ENCODE measurements at regions not wholly inside any gene's neighbourhood (a gene's known extent, or its start where the extent isn't known, plus 50 kb on each side); places are given as distances from the start of the nearest gene placed in this dataset.
A peak's percentile ranks its signal among the peaks of the same experiment; 100 is the strongest.

GRCh38 chr5:124195411-124195810 lies 551.0 kb downstream of the ZNF608 start:
- H3K9ac ChIP-seq (ENCODE audit: insufficient read depth, low read length), result no peak overlapping the region
- no peak overlapping the region for H3K4me3 ChIP-seq (replicated peaks in 1 of 4; ENCODE audit: control extremely low read depth in 1 of 4, insufficient read depth in 1 of 4, low read depth in 3 of 4, low read length in 4 of 4)
- H3K4me1 ChIP-seq (ENCODE audit: control insufficient read depth, extremely low read depth, insufficient read depth, low read length), result no peaks in the 10 kb centered on the region
- H3K79me2 ChIP-seq (ENCODE audit: control insufficient read depth, insufficient read depth, low read length), result no peaks in the 10 kb centered on the region
- no peaks in the 10 kb centered on the region for H4K20me1 ChIP-seq (ENCODE audit: control insufficient read depth, extremely low read depth, insufficient read depth, low read length)
- TF ChIP-seq CTCF (conservative IDR thresholded peaks at IDR 0.05 in 1 of 2, IDR thresholded peaks at IDR 0.05 in 1 of 2; ENCODE audit: low read depth in 1 of 2, low read length in 2 of 2) (no peak), EZH2 (IDR thresholded peaks at IDR 0.05; ENCODE audit: low read length, missing control alignments) (no peak)
- H3K27ac ChIP-seq (ENCODE audit: insufficient read depth, low read length), result no peak overlapping the region
- no peaks in the 10 kb centered on the region for H3K27me3 ChIP-seq (ENCODE audit: control insufficient read depth, insufficient read depth, low read length)
- H2AFZ ChIP-seq (ENCODE audit: low read length), result no peak overlapping the region
- no peaks in the 10 kb centered on the region for H3K36me3 ChIP-seq (ENCODE audit: control insufficient read depth, insufficient read depth, low read length)
- no peak for DNase-seq (ENCODE audit: low read depth in 2 of 2)
- H3K4me2 ChIP-seq (ENCODE audit: extremely low read depth, insufficient read depth, low read length), result no peak overlapping the region
- no peaks in the 10 kb centered on the region for H3K9me3 ChIP-seq (ENCODE audit: control insufficient read depth, insufficient read depth, low read depth, low read length)

- Histone ChIP-seq H3K27ac (ENCODE audit: insufficient read depth, low read length) (no peak overlapping the region), H4K20me1 (ENCODE audit: control insufficient read depth, extremely low read depth, insufficient read depth, low read length) (no peaks in the 10 kb centered on the region), H3K4me1 (ENCODE audit: control insufficient read depth, extremely low read depth, insufficient read depth, low read length) (no peaks in the 10 kb centered on the region), H3K4me2 (ENCODE audit: extremely low read depth, insufficient read depth, low read length) (no peak overlapping the region), H3K27me3 (ENCODE audit: control insufficient read depth, insufficient read depth, low read length) (no peaks in the 10 kb centered on the region), H3K9me3 (ENCODE audit: control insufficient read depth, insufficient read depth, low read depth, low read length) (no peaks in the 10 kb centered on the region), H3K36me3 (ENCODE audit: control insufficient read depth, insufficient read depth, low read length) (no peaks in the 10 kb centered on the region), H3K9ac (ENCODE audit: insufficient read depth, low read length) (no peak overlapping the region), H2AFZ (ENCODE audit: low read length) (no peak overlapping the region), H3K4me3 (replicated peaks in 1 of 4; ENCODE audit: control extremely low read depth in 1 of 4, insufficient read depth in 1 of 4, low read depth in 3 of 4, low read length in 4 of 4) (no peak overlapping the region), H3K79me2 (ENCODE audit: control insufficient read depth, insufficient read depth, low read length) (no peaks in the 10 kb centered on the region)
- TF ChIP-seq CTCF (conservative IDR thresholded peaks at IDR 0.05 in 1 of 2, IDR thresholded peaks at IDR 0.05 in 1 of 2; ENCODE audit: low read depth in 1 of 2, low read length in 2 of 2) (no peak), EZH2 (IDR thresholded peaks at IDR 0.05; ENCODE audit: low read length, missing control alignments) (no peak)
- no peak for DNase-seq (ENCODE audit: low read depth in 2 of 2)
Observed at GRCh38 chr5:124194282-124194681, 552.2 kb downstream of the ZNF608 start.

- no peak overlapping the region for H3K4me2 ChIP-seq (ENCODE audit: extremely low read depth, insufficient read depth, low read length)
- no peak overlapping the region for H3K27ac ChIP-seq (ENCODE audit: insufficient read depth, low read length)
- no peaks in the 10 kb centered on the region for H3K27me3 ChIP-seq (ENCODE audit: control insufficient read depth, insufficient read depth, low read length)
- H3K9ac ChIP-seq (ENCODE audit: insufficient read depth, low read length), result no peak overlapping the region
- no peak overlapping the region for H2AFZ ChIP-seq (ENCODE audit: low read length)
- no peak for TF ChIP-seq EZH2 (IDR thresholded peaks at IDR 0.05; ENCODE audit: low read length, missing control alignments)
- no peak for TF ChIP-seq CTCF (conservative IDR thresholded peaks at IDR 0.05 in 1 of 2, IDR thresholded peaks at IDR 0.05 in 1 of 2; ENCODE audit: low read depth in 1 of 2, low read length in 2 of 2)
- H3K79me2 ChIP-seq (ENCODE audit: control insufficient read depth, insufficient read depth, low read length), result no peaks in the 10 kb centered on the region
- no peaks in the 10 kb centered on the region for H3K36me3 ChIP-seq (ENCODE audit: control insufficient read depth, insufficient read depth, low read length)
- no peak overlapping the region for H3K4me3 ChIP-seq (replicated peaks in 1 of 4; ENCODE audit: control extremely low read depth in 1 of 4, insufficient read depth in 1 of 4, low read depth in 3 of 4, low read length in 4 of 4)
- no peaks in the 10 kb centered on the region for H4K20me1 ChIP-seq (ENCODE audit: control insufficient read depth, extremely low read depth, insufficient read depth, low read length)
- peak; percentile 75 to 84 for DNase-seq (ENCODE audit: low read depth in 2 of 2)
- H3K9me3 ChIP-seq (ENCODE audit: control insufficient read depth, insufficient read depth, low read depth, low read length), result no peaks in the 10 kb centered on the region
- no peaks in the 10 kb centered on the region for H3K4me1 ChIP-seq (ENCODE audit: control insufficient read depth, extremely low read depth, insufficient read depth, low read length)
Observed at GRCh38 chr5:124193371-124193789, 553.1 kb downstream of the ZNF608 start.

Data from fibroblast of lung (primary cell).